Activated CD8-positive, alpha-beta memory T cell treated with anti-CD3 and anti-CD28 coated beads, Interleukin-2, amount 10 ng/mL, durations not matched to agents 7 days and 5 days (primary cell): ENCODE measurements at regions not wholly inside any gene's neighbourhood (a gene's known extent, or its start where the extent isn't known, plus 50 kb on each side); places are given as distances from the start of the nearest gene placed in this dataset.

Source experiments
- ATAC-seq: fragments of 150-1000 bp; cut with Tn5 transposase; one replicate; pipeline ENCODE4 v1.10.0; 2021; ENCODE audit warnings: moderate library complexity
- CTCF ChIA-PET: fragments of 350-600 bp; sonication (Branson Sonifier 250); formaldehyde crosslinking; loops from one replicate; lab custom pipeline; 2021; ENCODE audit warnings: antibody characterized with exemption; lab: Charles Lee
- DNase-seq: peaks from one replicate; pipeline ENCODE4 v3.0.0-alpha.2; 2020
- H3K27ac Mint-ChIP-seq: one replicate; pipeline ENCODE4 v1.8.0; 2021; ENCODE audit warnings: mild to moderate bottlenecking, mixed read lengths
- H3K27me3 Mint-ChIP-seq: one replicate; pipeline ENCODE4 v1.8.0; 2021; ENCODE audit warnings: mixed read lengths
- H3K36me3 Mint-ChIP-seq: one replicate; pipeline ENCODE4 v1.8.0; 2021; ENCODE audit warnings: mild to moderate bottlenecking, mixed read lengths
- H3K4me1 Mint-ChIP-seq: one replicate; pipeline ENCODE4 v1.8.0; 2021; ENCODE audit warnings: mixed read lengths
- H3K4me3 Mint-ChIP-seq: one replicate; pipeline ENCODE4 v1.8.0; 2021; ENCODE audit warnings: mild to moderate bottlenecking, moderate library complexity, mixed read lengths
- H3K9me3 Mint-ChIP-seq: one replicate; pipeline ENCODE4 v1.8.0; 2022; ENCODE audit warnings: low read depth, mixed read lengths

GRCh38 chr5:147046894-147047293 is 168.3 kb upstream of the PPP2R2B start:
- Mint-ChIP-seq H3K27ac (no peak overlapping the region), H3K9me3 (no peaks in the 10 kb centered on the region), H3K4me3 (no peak overlapping the region), H3K27me3 (peaks cover 16% of the 10 kb centered on the region), H3K4me1 (no peaks in the 10 kb centered on the region), H3K36me3 (no peaks in the 10 kb centered on the region)
- no peak for DNase-seq
- ATAC-seq: no peak
- CTCF ChIA-PET: no interaction called here

- peaks cover 21% of the 10 kb centered on the region for H3K27me3 Mint-ChIP-seq
- H3K36me3 Mint-ChIP-seq: no peaks in the 10 kb centered on the region
- no peaks in the 10 kb centered on the region for H3K9me3 Mint-ChIP-seq
- no peak overlapping the region for H3K4me3 Mint-ChIP-seq
- H3K27ac Mint-ChIP-seq: no peak overlapping the region
- H3K4me1 Mint-ChIP-seq: no peaks in the 10 kb centered on the region
- ATAC-seq (no peak), DNase-seq (no peak)
- CTCF ChIA-PET: no interaction called here
Measured at GRCh38 chr5:147049764-147050163, 171.2 kb upstream of the PPP2R2B start.

- H3K4me3 Mint-ChIP-seq: no peak overlapping the region
- ATAC-seq (no peak), DNase-seq (no peak)
- H3K27me3 Mint-ChIP-seq: peaks cover 22% of the 10 kb centered on the region
- H3K27ac Mint-ChIP-seq: no peak overlapping the region
- no peaks in the 10 kb centered on the region for H3K36me3 Mint-ChIP-seq
- H3K4me1 Mint-ChIP-seq: no peaks in the 10 kb centered on the region
- CTCF ChIA-PET: no interaction called here
- H3K9me3 Mint-ChIP-seq: no peaks in the 10 kb centered on the region
Measured at GRCh38 chr5:147050172-147050571, 171.6 kb upstream of the PPP2R2B start.

- CTCF ChIA-PET: no interaction called here
- H3K36me3 Mint-ChIP-seq: no peaks in the 10 kb centered on the region
- no peaks in the 10 kb centered on the region for H3K9me3 Mint-ChIP-seq
- H3K27ac Mint-ChIP-seq: no peak overlapping the region
- no peaks in the 10 kb centered on the region for H3K4me1 Mint-ChIP-seq
- DNase-seq (no peak), ATAC-seq (no peak)
- H3K27me3 Mint-ChIP-seq: peaks cover 19% of the 10 kb centered on the region
- H3K4me3 Mint-ChIP-seq: no peak overlapping the region
Measured at GRCh38 chr5:147051193-147051592, 172.6 kb upstream of the PPP2R2B start.

GRCh38 chr5:147052519-147052918 is 174.0 kb upstream of the PPP2R2B start:
- DNase-seq: no peak
- peaks cover 24% of the 10 kb centered on the region for H3K27me3 Mint-ChIP-seq
- no peaks in the 10 kb centered on the region for H3K4me1 Mint-ChIP-seq
- ATAC-seq: no peak
- H3K4me3 Mint-ChIP-seq: no peak overlapping the region
- CTCF ChIA-PET: no interaction called here
- H3K36me3 Mint-ChIP-seq: no peaks in the 10 kb centered on the region
- H3K27ac Mint-ChIP-seq: no peak overlapping the region
- H3K9me3 Mint-ChIP-seq: no peaks in the 10 kb centered on the region

- DNase-seq (no peak), ATAC-seq (no peak)
- H3K36me3 Mint-ChIP-seq: no peaks in the 10 kb centered on the region
- no peak overlapping the region for H3K27ac Mint-ChIP-seq
- peaks cover 16% of the 10 kb centered on the region for H3K27me3 Mint-ChIP-seq
- H3K4me1 Mint-ChIP-seq: no peaks in the 10 kb centered on the region
- CTCF ChIA-PET: no interaction called here
- no peak overlapping the region for H3K4me3 Mint-ChIP-seq
- no peaks in the 10 kb centered on the region for H3K9me3 Mint-ChIP-seq
Measured at GRCh38 chr5:147055089-147055826, 176.7 kb upstream of the PPP2R2B start.

GRCh38 chr5:147055850-147056566 is 177.5 kb upstream of the PPP2R2B start:
- peaks cover 20% of the 10 kb centered on the region for H3K27me3 Mint-ChIP-seq

GRCh38 chr5:147057051-147057450 is 177.8 kb upstream of the STK32A start:
- H3K36me3 Mint-ChIP-seq: no peaks in the 10 kb centered on the region
- CTCF ChIA-PET: no interaction called here
- peaks cover 27% of the 10 kb centered on the region for H3K27me3 Mint-ChIP-seq
- no peak overlapping the region for H3K4me3 Mint-ChIP-seq
- H3K9me3 Mint-ChIP-seq: no peaks in the 10 kb centered on the region
- no peaks in the 10 kb centered on the region for H3K4me1 Mint-ChIP-seq
- ATAC-seq (no peak), DNase-seq (no peak)
- H3K27ac Mint-ChIP-seq: no peak overlapping the region

More at GRCh38 chr5:147055850-147056566, 177.5 kb upstream of the PPP2R2B start:
- Mint-ChIP-seq H3K27ac (no peak overlapping the region), H3K4me1 (no peaks in the 10 kb centered on the region), H3K9me3 (no peaks in the 10 kb centered on the region), H3K36me3 (no peaks in the 10 kb centered on the region), H3K4me3 (no peak overlapping the region)
- CTCF ChIA-PET: no interaction called here
- ATAC-seq (no peak), DNase-seq (no peak)

- H3K9me3 Mint-ChIP-seq: no peaks in the 10 kb centered on the region
- DNase-seq (no peak), ATAC-seq (no peak)
- peaks cover 9% of the 10 kb centered on the region for H3K4me1 Mint-ChIP-seq
- no peaks in the 10 kb centered on the region for H3K36me3 Mint-ChIP-seq
- H3K27ac Mint-ChIP-seq: no peak overlapping the region
- H3K27me3 Mint-ChIP-seq: peaks cover 17% of the 10 kb centered on the region
- CTCF ChIA-PET: no interaction called here
- no peak overlapping the region for H3K4me3 Mint-ChIP-seq
Measured at GRCh38 chr5:147061431-147061830, 173.4 kb upstream of the STK32A start.

GRCh38 chr5:147062427-147062826 is 172.4 kb upstream of the STK32A start:
- Mint-ChIP-seq H3K27me3 (peaks cover 15% of the 10 kb centered on the region), H3K27ac (no peak overlapping the region), H3K36me3 (no peaks in the 10 kb centered on the region), H3K4me3 (no peak overlapping the region), H3K9me3 (no peaks in the 10 kb centered on the region), H3K4me1 (peaks cover 9% of the 10 kb centered on the region)
- CTCF ChIA-PET: no interaction called here
- DNase-seq: no peak
- ATAC-seq: no peak

- no peaks in the 10 kb centered on the region for H3K9me3 Mint-ChIP-seq
- CTCF ChIA-PET: no interaction called here
- H3K4me3 Mint-ChIP-seq: no peak overlapping the region
- DNase-seq: no peak
- H3K27me3 Mint-ChIP-seq: peaks cover 15% of the 10 kb centered on the region
- no peak for ATAC-seq
- H3K27ac Mint-ChIP-seq: no peak overlapping the region
- peaks cover 9% of the 10 kb centered on the region for H3K4me1 Mint-ChIP-seq
- H3K36me3 Mint-ChIP-seq: no peaks in the 10 kb centered on the region
Measured at GRCh38 chr5:147063943-147064342, 170.9 kb upstream of the STK32A start.

- DNase-seq (no peak), ATAC-seq (peak; percentile 27)
- Mint-ChIP-seq H3K9me3 (no peaks in the 10 kb centered on the region), H3K36me3 (no peaks in the 10 kb centered on the region), H3K4me3 (peak overlapping the region; percentile 37), H3K27ac (peak overlapping the region; percentile 38), H3K4me1 (peaks cover 9% of the 10 kb centered on the region), H3K27me3 (peaks cover 14% of the 10 kb centered on the region)
- CTCF ChIA-PET: interaction anchor here (1.1 kb wide), 1 partner anchor 10 kb away, joined by 3 read pairs; no protein-coding TSS in a partner anchor
Measured at GRCh38 chr5:147065071-147065470, 169.8 kb upstream of the STK32A start.

GRCh38 chr5:147068998-147069397 is 165.8 kb upstream of the STK32A start:
- no peak overlapping the region for H3K27ac Mint-ChIP-seq
- H3K4me3 Mint-ChIP-seq: no peak overlapping the region
- H3K27me3 Mint-ChIP-seq: peaks cover 7% of the 10 kb centered on the region
- H3K4me1 Mint-ChIP-seq: peaks cover 9% of the 10 kb centered on the region
- CTCF ChIA-PET: interaction anchor here (1.0 kb wide), 1 partner anchor 120 kb away, joined by 3 read pairs; no protein-coding TSS in a partner anchor
- no peaks in the 10 kb centered on the region for H3K9me3 Mint-ChIP-seq
- H3K36me3 Mint-ChIP-seq: no peaks in the 10 kb centered on the region
- DNase-seq (no peak), ATAC-seq (no peak)

- Mint-ChIP-seq H3K27ac (no peak overlapping the region), H3K4me1 (no peaks in the 10 kb centered on the region), H3K9me3 (no peaks in the 10 kb centered on the region), H3K27me3 (peaks cover 7% of the 10 kb centered on the region), H3K36me3 (no peaks in the 10 kb centered on the region), H3K4me3 (no peak overlapping the region)
- CTCF ChIA-PET: no interaction called here
- ATAC-seq (no peak), DNase-seq (no peak)
Measured at GRCh38 chr5:147072622-147073021, 162.2 kb upstream of the STK32A start.
